AG09309 (cell line): ENCODE measurements at regions not wholly inside any gene's neighbourhood (a gene's known extent, or its start where the extent isn't known, plus 50 kb on each side); places are given as distances from the start of the nearest gene placed in this dataset.
A peak's percentile ranks its signal among the peaks of the same experiment; 100 is the strongest.

Source experiments
- DNase-seq: peaks from one replicate; pipeline ENCODE4 v3.0.0-alpha.2; 2010; ENCODE audit warnings: low read depth
- H3K4me3 ChIP-seq: 2 replicates; pipeline ENCODE4 v1.5.1; 2011; ENCODE audit warnings: mild to moderate bottlenecking, low read depth, low read length, moderate library complexity; ENCODE audit not compliant: control insufficient read depth
- TF ChIP-seq, protein P1 (sequence below): IDR thresholded peaks from 2 replicates; pipeline ENCODE4 v1.5.1; 2011; ENCODE audit warnings: mild to moderate bottlenecking, low read depth, low read length, inconsistent platforms; ENCODE audit not compliant: insufficient read depth, control insufficient read depth; ENCODE audit errors: missing control alignments

DNA sequence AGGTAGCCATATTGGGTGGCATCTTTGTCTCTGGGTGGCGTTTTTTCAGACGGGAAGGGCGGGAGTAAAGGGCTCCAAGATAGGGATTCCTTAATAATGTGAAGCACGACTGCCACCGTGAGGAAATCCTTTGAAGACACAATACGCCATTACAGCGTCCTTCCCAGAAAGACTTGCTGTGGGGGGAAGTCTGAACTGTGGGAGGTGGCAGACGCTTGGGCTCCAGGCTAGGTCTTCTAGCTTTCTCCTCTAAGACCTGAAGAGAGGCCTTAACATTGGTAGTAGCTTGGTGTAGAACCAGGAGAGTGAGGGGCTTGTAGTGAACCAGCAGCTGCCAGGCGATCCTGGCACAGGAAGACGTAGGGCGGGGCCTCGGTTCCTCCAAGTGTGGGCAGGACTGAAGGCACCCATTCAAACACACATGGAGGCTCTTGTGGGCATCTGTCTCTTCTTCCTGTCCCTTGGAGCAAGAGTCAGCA lies 197.3 kb downstream of the OR13H1 start:
- no peak for DNase-seq
- H3K4me3 ChIP-seq = peak overlapping the region; percentile 34
- TF ChIP-seq, protein P1, sequence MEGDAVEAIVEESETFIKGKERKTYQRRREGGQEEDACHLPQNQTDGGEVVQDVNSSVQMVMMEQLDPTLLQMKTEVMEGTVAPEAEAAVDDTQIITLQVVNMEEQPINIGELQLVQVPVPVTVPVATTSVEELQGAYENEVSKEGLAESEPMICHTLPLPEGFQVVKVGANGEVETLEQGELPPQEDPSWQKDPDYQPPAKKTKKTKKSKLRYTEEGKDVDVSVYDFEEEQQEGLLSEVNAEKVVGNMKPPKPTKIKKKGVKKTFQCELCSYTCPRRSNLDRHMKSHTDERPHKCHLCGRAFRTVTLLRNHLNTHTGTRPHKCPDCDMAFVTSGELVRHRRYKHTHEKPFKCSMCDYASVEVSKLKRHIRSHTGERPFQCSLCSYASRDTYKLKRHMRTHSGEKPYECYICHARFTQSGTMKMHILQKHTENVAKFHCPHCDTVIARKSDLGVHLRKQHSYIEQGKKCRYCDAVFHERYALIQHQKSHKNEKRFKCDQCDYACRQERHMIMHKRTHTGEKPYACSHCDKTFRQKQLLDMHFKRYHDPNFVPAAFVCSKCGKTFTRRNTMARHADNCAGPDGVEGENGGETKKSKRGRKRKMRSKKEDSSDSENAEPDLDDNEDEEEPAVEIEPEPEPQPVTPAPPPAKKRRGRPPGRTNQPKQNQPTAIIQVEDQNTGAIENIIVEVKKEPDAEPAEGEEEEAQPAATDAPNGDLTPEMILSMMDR = peak; percentile 42

DNA sequence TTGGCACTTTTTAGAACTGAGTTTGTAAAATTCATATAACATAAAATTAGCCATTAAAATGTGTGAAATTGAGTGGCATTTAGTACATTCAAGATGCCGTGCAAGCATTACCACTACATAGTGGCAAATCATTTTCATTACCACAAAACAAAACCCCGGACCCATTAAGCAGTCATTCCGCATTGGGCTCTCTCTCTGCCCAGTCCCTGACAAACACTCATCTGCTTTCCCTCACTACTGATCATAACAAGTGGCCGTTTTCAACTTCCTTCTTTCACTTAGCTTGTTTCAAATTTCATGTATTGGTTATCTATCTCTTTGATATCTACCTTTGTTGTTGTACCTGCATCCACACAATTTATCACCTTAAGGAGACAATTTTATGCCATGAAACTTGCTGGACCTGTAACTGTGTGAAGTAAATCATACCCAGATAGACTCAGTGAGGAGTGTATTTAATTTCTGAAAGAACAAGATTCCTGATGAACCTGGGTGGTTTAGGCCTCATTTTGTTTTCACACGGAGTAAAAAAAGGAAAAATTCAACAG lies 202.1 kb downstream of the OR13H1 start:
- DNase-seq = no peak
- TF ChIP-seq, protein P1 = no peak
- no peak overlapping the region for H3K4me3 ChIP-seq

DNA sequence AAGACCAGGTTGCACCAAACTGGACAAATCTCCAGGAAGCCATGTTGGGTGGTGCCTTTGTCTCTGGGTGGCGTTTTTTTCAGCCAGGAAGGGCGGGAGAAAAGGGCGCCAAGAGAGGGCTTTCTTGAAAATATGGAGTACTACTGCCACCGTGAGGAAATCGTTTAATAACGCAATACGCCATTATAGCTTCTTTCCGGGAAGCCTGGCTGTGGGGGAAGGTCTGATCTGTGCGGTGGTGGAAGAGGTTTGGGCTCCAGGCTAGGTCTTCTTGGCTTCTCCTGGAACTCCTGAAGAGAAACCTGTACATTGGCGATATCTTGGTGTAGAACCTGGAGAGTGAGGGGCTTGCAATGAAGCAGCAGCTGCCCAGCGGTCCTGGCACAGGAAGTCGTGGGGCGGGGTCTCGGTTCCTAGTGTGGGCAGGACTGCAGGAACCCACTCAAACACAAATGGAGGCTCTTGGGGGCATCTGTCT lies 202.7 kb downstream of the OR13H1 start:
- peak overlapping the region; percentile 60 for H3K4me3 ChIP-seq
- TF ChIP-seq, protein P1 = peak; percentile 58
- DNase-seq = no peak

DNA sequence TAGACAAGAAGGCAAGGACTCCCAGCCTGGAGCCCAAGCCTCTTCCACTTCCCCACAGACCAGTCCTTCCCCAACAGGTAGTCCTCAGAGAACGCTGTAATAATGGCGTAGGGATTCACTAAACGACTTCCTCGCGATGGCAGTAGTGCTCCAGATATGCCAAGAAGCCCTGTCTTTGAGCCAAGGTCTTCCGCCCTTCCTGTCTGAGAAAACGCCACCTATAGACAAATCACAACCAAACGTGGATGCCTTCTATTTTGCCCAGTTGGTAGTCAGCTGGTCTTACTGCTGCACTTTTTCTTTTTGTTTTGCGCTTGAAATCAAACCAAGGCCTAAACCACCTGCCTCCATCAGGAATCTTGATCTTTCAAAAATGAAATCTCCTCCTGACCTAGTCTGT lies 203.3 kb downstream of the OR13H1 start:
- peak overlapping the region; percentile 60 for H3K4me3 ChIP-seq
- TF ChIP-seq, protein P1 = peak; percentile 57
- peak; percentile 90 for DNase-seq

DNA sequence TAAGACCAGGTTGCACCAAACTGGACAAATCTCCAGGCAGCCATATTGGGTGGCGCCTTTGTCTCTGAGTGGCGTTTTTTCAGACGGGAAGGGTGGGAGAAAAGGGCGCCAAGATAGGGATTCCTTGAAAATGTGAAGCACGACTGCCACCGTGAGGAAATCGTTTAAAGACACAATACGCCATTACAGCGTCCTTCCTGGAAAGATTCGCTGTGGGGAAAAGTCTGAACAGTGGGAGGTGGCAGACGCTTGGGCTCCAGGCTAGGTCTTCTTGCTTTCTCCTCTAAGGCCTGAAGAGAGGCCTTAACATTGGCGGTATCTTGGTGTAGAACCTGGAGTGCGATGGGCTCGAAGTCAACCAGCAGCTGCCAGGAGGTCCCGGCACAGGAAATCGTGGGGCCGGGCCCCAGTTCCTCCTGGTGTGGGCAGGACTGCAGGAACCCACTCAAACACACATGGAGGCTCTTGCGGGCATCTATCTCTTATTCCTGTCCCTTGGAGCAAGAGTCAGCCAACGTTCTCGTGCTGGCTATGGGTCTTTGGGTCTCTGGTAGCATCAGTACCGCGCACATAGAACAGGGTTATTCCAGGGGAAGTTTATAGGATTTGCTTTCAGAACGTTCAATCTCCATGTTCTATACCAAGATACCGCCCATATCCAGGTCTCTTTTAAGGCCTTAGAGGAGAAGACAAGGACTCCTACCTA lies 208.8 kb downstream of the OR13H1 start:
- H3K4me3 ChIP-seq = peak overlapping the region; percentile 55
- DNase-seq = no peak
- TF ChIP-seq, protein P1 = peak; percentile 39

DNA sequence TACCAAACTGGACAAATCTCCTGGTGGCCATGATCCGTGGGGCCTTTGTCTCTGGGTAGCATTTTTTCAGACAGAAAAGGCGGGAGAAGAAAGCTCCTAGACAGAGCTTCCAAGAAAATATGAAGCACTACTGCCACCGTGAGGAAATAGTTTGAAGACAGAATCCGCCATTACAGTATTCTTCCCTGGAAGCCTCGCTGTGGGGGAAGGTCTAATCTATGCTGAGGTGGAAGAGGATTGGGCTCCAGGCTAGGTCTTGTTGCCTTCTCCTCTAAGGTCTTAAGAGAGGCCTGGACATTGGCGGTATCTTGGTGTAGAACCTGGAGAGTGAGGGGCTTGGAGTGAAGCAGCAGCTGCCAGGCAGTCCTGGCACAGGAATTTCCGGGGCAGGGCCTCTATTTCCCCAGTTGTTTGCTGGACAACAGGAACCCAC lies 218.9 kb downstream of the OR13H1 start:
- DNase-seq = no peak
- H3K4me3 ChIP-seq = peak overlapping the region; percentile 51

More for the DNA sequence above, 218.9 kb downstream of the OR13H1 start:
- TF ChIP-seq, protein P1 = peak; percentile 62
